SK-N-SH (cell line): ENCODE measurements at regions not wholly inside any gene's neighbourhood (a gene's known extent, or its start where the extent isn't known, plus 50 kb on each side); places are given as distances from the start of the nearest gene placed in this dataset.

Source experiments
- CTCF ChIA-PET: fragments of 300-600, 350-600 bp; formaldehyde crosslinking; extraction: SDS; loops from one replicate; lab custom pipeline; 2021; lab: Yijun Ruan, JAX
- POLR2A ChIA-PET: fragments of 350-600 bp; sonication (Branson Sonifier 250); formaldehyde crosslinking; extraction: SDS; loops from one replicate; lab custom pipeline; 2020; ENCODE audit warnings: antibody characterized with exemption, inconsistent platforms; lab: Yijun Ruan, JAX
- DNase-seq: peaks from one replicate; pipeline ENCODE4 v3.0.0; 2012
- H2AFZ ChIP-seq: fragments of 200-600 bp; sonication (generic); 2 replicates; pipeline ENCODE4 v1.8.1; 2016; ENCODE audit warnings: antibody characterized with exemption, mild to moderate bottlenecking, low read depth
- H3F3A ChIP-seq: fragments of 200-600 bp; sonication (generic); replicated peaks from 2 replicates; pipeline ENCODE3; 2016; ENCODE audit warnings: antibody characterized with exemption, mild to moderate bottlenecking; ENCODE audit not compliant: insufficient read depth
- H3K27ac ChIP-seq, 2 experiments: fragments of 200-500 bp in 1 of 2; fragments of 200-600 bp in 1 of 2; sonication (Bioruptor generic) in 1 of 2; sonication (generic), shearing (Covaris generic) in 1 of 2; 2 replicates each; pipeline versions ENCODE4 v1.5.1 to v1.6.1; 2014 to 2016; ENCODE audit warnings: low read depth in 2 of 2, inconsistent platforms in 1 of 2, low read length in 1 of 2, mild to moderate bottlenecking in 1 of 2, mixed read lengths in 1 of 2
- H3K27me3 ChIP-seq: fragments of 200-600 bp; sonication (generic), shearing (Covaris generic); 2 replicates; pipeline ENCODE4 v1.6.1; 2016; ENCODE audit warnings: mixed run types; ENCODE audit not compliant: insufficient read depth
- H3K36me3 ChIP-seq, 2 experiments: fragments of 200-500 bp in 1 of 2; fragments of 200-600 bp in 1 of 2; sonication (Bioruptor generic) in 1 of 2; sonication (generic) in 1 of 2; replicated peaks in 1 of 2; 2 replicates each; pipeline versions ENCODE3 to v1.5.1; 2014 to 2016; ENCODE audit warnings: low read length in 1 of 2, mild to moderate bottlenecking in 1 of 2; ENCODE audit not compliant: insufficient read depth in 2 of 2, control insufficient read depth in 1 of 2
- H3K4me1 ChIP-seq, 2 experiments: fragments of 200-500 bp in 1 of 2; fragments of 200-600 bp in 1 of 2; sonication (Bioruptor generic) in 1 of 2; sonication (generic), shearing (Covaris generic) in 1 of 2; 2 replicates each; pipeline versions ENCODE4 v1.5.1 to v1.6.1; 2014 to 2016; ENCODE audit warnings: low read depth in 1 of 2, low read length in 1 of 2, mixed run types in 1 of 2; ENCODE audit not compliant: insufficient read depth in 2 of 2, control insufficient read depth in 1 of 2
- H3K4me2 ChIP-seq: fragments of 200-600 bp; sonication (generic), shearing (Covaris generic); 2 replicates; pipeline ENCODE4 v1.6.1; 2017; ENCODE audit warnings: mixed run types
- H3K4me3 ChIP-seq, 2 experiments: fragments of 200-500 bp in 1 of 2; fragments of 200-600 bp in 1 of 2; sonication (Bioruptor generic) in 1 of 2; sonication (generic), shearing (Covaris generic) in 1 of 2; 2 replicates each; pipeline versions ENCODE4 v1.5.1 to v1.8.1; 2014 to 2016; ENCODE audit warnings: low read depth in 2 of 2, inconsistent platforms in 1 of 2, low read length in 1 of 2, mild to moderate bottlenecking in 1 of 2, mixed read lengths in 1 of 2, moderate library complexity in 1 of 2
- H3K79me2 ChIP-seq: fragments of 200-600 bp; sonication (generic); 2 replicates; pipeline ENCODE4 v1.8.1; 2017; ENCODE audit warnings: mild to moderate bottlenecking; ENCODE audit not compliant: insufficient read depth
- H3K9ac ChIP-seq: fragments of 200-600 bp; sonication (generic); 2 replicates; pipeline ENCODE4 v1.6.1; 2017; ENCODE audit warnings: mixed run types
- H3K9me2 ChIP-seq: fragments of 200-600 bp; sonication (generic); 2 replicates; pipeline ENCODE4 v1.6.1; 2017; ENCODE audit warnings: mixed run types
- H3K9me3 ChIP-seq: fragments of 200-600 bp; sonication (generic); 2 replicates; pipeline ENCODE4 v1.6.1; 2017; ENCODE audit warnings: mixed run types, mild to moderate bottlenecking, moderate library complexity
- H4K20me1 ChIP-seq: fragments of 200-600 bp; sonication (generic); 2 replicates; pipeline ENCODE4 v1.6.1; 2017; ENCODE audit warnings: mild to moderate bottlenecking, mixed run types; ENCODE audit not compliant: insufficient read depth
- ELF1 ChIP-seq: IDR thresholded peaks from 2 replicates; pipeline ENCODE4 v1.4.0; 2012
- EZH2phosphoT487 ChIP-seq: fragments of 200-600 bp; sonication (generic); IDR thresholded peaks from 2 replicates; pipeline ENCODE4 v1.6.1; 2017; ENCODE audit warnings: low read depth, mixed run types, mild to moderate bottlenecking, antibody characterized with exemption, moderate library complexity, borderline replicate concordance
- FOXJ3 ChIP-seq: sonication (generic); formaldehyde crosslinking; IDR thresholded peaks from 2 replicates; pipeline ENCODE4 v1.5.1; 2020; ENCODE audit warnings: mild to moderate bottlenecking, missing genetic modification reagents
- FOXM1 ChIP-seq: IDR thresholded peaks from 2 replicates; pipeline ENCODE4 v1.4.0; 2012; ENCODE audit warnings: low read depth, mild to moderate bottlenecking
- GABPA ChIP-seq: IDR thresholded peaks from 2 replicates; pipeline ENCODE4 v1.4.0; 2012; ENCODE audit warnings: low read depth, mild to moderate bottlenecking
- MAX ChIP-seq: IDR thresholded peaks from 2 replicates; pipeline ENCODE4 v1.4.0; 2012; ENCODE audit warnings: low read depth
- MEF2A ChIP-seq: IDR thresholded peaks from 2 replicates; pipeline ENCODE4 v1.4.0; 2012; ENCODE audit warnings: low read depth, borderline replicate concordance
- MXI1 ChIP-seq: IDR thresholded peaks from 2 replicates; pipeline ENCODE4 v1.6.1; 2012; ENCODE audit warnings: mild to moderate bottlenecking, low read depth, low read length, improper control_type of control experiment
- NRF1 ChIP-seq: IDR thresholded peaks from 2 replicates; pipeline ENCODE4 v1.6.1; 2012; ENCODE audit warnings: low read depth, mild to moderate bottlenecking, low read length
- RFX5 ChIP-seq: IDR thresholded peaks from 2 replicates; pipeline ENCODE4 v1.6.1; 2012; ENCODE audit warnings: mild to moderate bottlenecking, improper control_type of control experiment, low read length
- TAF1 ChIP-seq: IDR thresholded peaks from 2 replicates; pipeline ENCODE4 v1.6.1; 2012; ENCODE audit warnings: low read depth, mild to moderate bottlenecking, low read length, moderate library complexity, borderline replicate concordance
- TEAD4 ChIP-seq: IDR thresholded peaks from 2 replicates; pipeline ENCODE4 v1.4.0; 2012; ENCODE audit warnings: mild to moderate bottlenecking, borderline replicate concordance; ENCODE audit not compliant: insufficient read depth
- USF1 ChIP-seq: IDR thresholded peaks from 2 replicates; pipeline ENCODE4 v1.4.0; 2012; ENCODE audit warnings: low read depth, borderline replicate concordance
- WGBS: methylation state at CpG from one replicate; pipeline ENCODE4 v1.1.6; 2017; ENCODE audit warnings: low lambda C conversion rate; 5-methylcytosine and 5-hydroxymethylcytosine counted together
- TF ChIP-seq, protein P1 (sequence below): IDR thresholded peaks from 2 replicates; pipeline ENCODE4; 2012
- TF ChIP-seq, protein P2 (sequence below): fragments of 200-600 bp; sonication (generic); IDR thresholded peaks from 2 replicates; pipeline ENCODE4 v1.6.1; 2017; ENCODE audit warnings: antibody characterized with exemption, mild to moderate bottlenecking, moderate library complexity
- TF ChIP-seq, protein P3 (sequence below): fragments of 150-350 bp; IDR thresholded peaks from 2 replicates; pipeline ENCODE4 v1.6.1; 2016; ENCODE audit warnings: mild to moderate bottlenecking, low read depth, low read length

DNA sequence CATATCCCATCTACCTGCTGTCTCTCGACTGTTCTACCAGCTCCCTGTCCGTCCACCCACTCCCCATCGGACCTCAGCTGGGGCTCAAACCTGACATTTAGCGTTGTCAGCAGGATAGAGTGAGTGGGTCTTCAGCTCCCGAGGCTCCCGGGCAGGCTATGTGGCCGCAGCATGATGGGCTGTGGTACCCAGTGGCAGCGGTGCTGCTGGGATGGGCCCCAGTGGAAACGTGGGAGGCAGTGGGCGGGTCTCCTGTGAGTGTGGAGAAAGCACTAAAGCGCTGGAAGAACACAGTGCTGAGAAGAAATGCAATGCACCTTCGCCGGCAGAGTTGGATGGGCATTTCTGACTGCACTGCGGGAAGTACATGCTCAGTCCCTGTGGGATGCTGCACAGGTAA is 204.8 kb upstream of the SYT4 start:
- no peak overlapping the region for H3K4me3 ChIP-seq
- no peak overlapping the region for H3K4me2 ChIP-seq
- no peak for DNase-seq
- no peaks in the 10 kb centered on the region for H4K20me1 ChIP-seq
- no peak overlapping the region for H3K27ac ChIP-seq
- H2AFZ ChIP-seq, result no peak overlapping the region
- WGBS, result 53% methylated on average over 14 of the region's 14 CpGs
- no peaks in the 10 kb centered on the region for H3K9me2 ChIP-seq
- no peaks in the 10 kb centered on the region for H3K79me2 ChIP-seq
- H3K27me3 ChIP-seq, result no peaks in the 10 kb centered on the region; the same call in 1 of the 2 replicates
- no peaks in the 10 kb centered on the region for H3K9me3 ChIP-seq
- ChIA-PET CTCF (no interaction called here), POLR2A (no interaction called here)
- no peaks in the 10 kb centered on the region for H3F3A ChIP-seq
- no peak overlapping the region for H3K9ac ChIP-seq
- H3K4me1 ChIP-seq, result no peaks in the 10 kb centered on the region
- no peaks in the 10 kb centered on the region for H3K36me3 ChIP-seq
- TF ChIP-seq ELF1 (no peak), MEF2A (no peak), USF1 (no peak), EZH2phosphoT487 (no peak), FOXJ3 (CRISPR knock-in tag) (no peak), NRF1 (no peak), TEAD4 (no peak), RFX5 (no peak), MXI1 (no peak), TAF1 (no peak), MAX (no peak), FOXM1 (no peak), GABPA (no peak)
- TF ChIP-seq, protein P1, sequence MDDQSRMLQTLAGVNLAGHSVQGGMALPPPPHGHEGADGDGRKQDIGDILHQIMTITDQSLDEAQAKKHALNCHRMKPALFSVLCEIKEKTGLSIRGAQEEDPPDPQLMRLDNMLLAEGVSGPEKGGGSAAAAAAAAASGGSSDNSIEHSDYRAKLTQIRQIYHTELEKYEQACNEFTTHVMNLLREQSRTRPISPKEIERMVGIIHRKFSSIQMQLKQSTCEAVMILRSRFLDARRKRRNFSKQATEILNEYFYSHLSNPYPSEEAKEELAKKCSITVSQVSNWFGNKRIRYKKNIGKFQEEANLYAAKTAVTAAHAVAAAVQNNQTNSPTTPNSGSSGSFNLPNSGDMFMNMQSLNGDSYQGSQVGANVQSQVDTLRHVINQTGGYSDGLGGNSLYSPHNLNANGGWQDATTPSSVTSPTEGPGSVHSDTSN, result no peak
- TF ChIP-seq, protein P2, sequence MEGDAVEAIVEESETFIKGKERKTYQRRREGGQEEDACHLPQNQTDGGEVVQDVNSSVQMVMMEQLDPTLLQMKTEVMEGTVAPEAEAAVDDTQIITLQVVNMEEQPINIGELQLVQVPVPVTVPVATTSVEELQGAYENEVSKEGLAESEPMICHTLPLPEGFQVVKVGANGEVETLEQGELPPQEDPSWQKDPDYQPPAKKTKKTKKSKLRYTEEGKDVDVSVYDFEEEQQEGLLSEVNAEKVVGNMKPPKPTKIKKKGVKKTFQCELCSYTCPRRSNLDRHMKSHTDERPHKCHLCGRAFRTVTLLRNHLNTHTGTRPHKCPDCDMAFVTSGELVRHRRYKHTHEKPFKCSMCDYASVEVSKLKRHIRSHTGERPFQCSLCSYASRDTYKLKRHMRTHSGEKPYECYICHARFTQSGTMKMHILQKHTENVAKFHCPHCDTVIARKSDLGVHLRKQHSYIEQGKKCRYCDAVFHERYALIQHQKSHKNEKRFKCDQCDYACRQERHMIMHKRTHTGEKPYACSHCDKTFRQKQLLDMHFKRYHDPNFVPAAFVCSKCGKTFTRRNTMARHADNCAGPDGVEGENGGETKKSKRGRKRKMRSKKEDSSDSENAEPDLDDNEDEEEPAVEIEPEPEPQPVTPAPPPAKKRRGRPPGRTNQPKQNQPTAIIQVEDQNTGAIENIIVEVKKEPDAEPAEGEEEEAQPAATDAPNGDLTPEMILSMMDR, result no peak
- TF ChIP-seq, protein P3, sequence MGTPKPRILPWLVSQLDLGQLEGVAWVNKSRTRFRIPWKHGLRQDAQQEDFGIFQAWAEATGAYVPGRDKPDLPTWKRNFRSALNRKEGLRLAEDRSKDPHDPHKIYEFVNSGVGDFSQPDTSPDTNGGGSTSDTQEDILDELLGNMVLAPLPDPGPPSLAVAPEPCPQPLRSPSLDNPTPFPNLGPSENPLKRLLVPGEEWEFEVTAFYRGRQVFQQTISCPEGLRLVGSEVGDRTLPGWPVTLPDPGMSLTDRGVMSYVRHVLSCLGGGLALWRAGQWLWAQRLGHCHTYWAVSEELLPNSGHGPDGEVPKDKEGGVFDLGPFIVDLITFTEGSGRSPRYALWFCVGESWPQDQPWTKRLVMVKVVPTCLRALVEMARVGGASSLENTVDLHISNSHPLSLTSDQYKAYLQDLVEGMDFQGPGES, result no peak
